ENCODE measurements at regions not wholly inside any gene's neighbourhood (a gene's known extent, or its start where the extent isn't known, plus 50 kb on each side); places are given as distances from the start of the nearest gene placed in this dataset.
A peak's percentile ranks its signal among the peaks of the same experiment; 100 is the strongest.

DNA sequence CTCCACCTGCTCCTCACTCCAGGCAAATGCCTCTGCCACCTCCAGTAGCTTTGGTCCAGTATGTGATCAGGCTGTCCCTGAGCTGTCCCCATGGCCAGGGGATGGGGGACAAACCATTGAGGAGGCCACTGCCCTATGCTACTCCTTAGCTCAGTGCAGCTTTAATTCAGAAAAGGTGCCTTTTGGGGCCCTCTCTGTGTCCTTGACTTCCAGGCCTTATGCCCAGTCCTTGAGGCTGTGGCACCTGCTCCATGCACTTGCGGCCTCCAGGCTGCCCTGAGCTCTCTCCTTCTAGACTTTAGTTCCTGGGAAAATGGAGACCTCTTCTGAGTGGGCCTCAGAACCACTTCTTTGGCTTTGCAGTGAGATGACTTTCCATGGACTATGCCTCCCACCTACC, 650.8 kb upstream of the CELF2 start:
- Histone ChIP-seq H3K36me3 (no peaks in the 10 kb centered on the region), H3K9ac (no peak overlapping the region), H3F3A (ENCODE audit: low read depth) (no peaks in the 10 kb centered on the region), H3K4me3 (no peak overlapping the region), H3K4me1 (peaks cover under 1% of the 10 kb centered on the region), H3K9me3 (ENCODE audit: low read depth) (no peaks in the 10 kb centered on the region), H2AFZ (replicated peaks) (no peak overlapping the region), H4K20me1 (ENCODE audit: low read depth) (no peaks in the 10 kb centered on the region), H3K27me3 (no peaks in the 10 kb centered on the region), H3K79me2 (ENCODE audit: low read depth) (no peaks in the 10 kb centered on the region), H3K27ac (no peak overlapping the region), H3K4me2 (no peak overlapping the region)
- H3K36me3 Mint-ChIP-seq = no peaks in the 10 kb centered on the region
- peaks cover 19% of the 10 kb centered on the region for H3K4me1 Mint-ChIP-seq
- DNase-seq (ENCODE audit: low spot score) = no peak
- no peaks in the 10 kb centered on the region for H3K9me3 Mint-ChIP-seq
- no peak overlapping the region for H3K27ac Mint-ChIP-seq
- H3K4me3 Mint-ChIP-seq = no peak overlapping the region
- peaks cover 2% of the 10 kb centered on the region for H3K27me3 Mint-ChIP-seq (ENCODE audit: insufficient read depth, low read depth)
- TF ChIP-seq EZH2 (IDR thresholded peaks at IDR 0.05) (no peak), EZH2phosphoT487 (IDR thresholded peaks at IDR 0.05) (no peak)
- TF ChIP-seq, protein P1, sequence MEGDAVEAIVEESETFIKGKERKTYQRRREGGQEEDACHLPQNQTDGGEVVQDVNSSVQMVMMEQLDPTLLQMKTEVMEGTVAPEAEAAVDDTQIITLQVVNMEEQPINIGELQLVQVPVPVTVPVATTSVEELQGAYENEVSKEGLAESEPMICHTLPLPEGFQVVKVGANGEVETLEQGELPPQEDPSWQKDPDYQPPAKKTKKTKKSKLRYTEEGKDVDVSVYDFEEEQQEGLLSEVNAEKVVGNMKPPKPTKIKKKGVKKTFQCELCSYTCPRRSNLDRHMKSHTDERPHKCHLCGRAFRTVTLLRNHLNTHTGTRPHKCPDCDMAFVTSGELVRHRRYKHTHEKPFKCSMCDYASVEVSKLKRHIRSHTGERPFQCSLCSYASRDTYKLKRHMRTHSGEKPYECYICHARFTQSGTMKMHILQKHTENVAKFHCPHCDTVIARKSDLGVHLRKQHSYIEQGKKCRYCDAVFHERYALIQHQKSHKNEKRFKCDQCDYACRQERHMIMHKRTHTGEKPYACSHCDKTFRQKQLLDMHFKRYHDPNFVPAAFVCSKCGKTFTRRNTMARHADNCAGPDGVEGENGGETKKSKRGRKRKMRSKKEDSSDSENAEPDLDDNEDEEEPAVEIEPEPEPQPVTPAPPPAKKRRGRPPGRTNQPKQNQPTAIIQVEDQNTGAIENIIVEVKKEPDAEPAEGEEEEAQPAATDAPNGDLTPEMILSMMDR (IDR thresholded peaks at IDR 0.05) = no peak

DNA sequence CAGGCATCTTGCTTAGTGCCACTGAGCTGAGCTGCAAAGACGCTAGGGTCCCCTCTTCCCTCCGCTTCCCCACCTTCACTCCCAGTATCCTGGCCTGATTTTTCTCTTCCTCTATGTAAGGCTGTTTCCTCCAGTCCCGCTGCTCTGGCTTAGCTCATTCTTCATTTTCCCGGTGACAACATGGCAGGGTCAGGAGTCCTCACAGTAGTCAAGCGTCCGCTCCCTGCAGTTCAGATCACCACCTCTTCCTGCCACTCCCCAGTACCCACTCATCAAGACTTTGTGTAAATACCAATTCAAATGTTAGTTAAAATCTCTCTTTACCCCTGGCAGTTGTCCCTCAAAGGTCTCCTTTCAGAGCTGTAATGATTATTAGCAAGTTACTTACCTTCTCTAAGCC, 650.4 kb upstream of the CELF2 start:
- Histone ChIP-seq H3K27ac (no peak overlapping the region), H3K4me2 (no peak overlapping the region), H3K9me3 (ENCODE audit: low read depth) (no peaks in the 10 kb centered on the region), H3K9ac (no peak overlapping the region), H3K27me3 (no peaks in the 10 kb centered on the region), H3K4me3 (no peak overlapping the region), H3F3A (ENCODE audit: low read depth) (no peaks in the 10 kb centered on the region), H4K20me1 (ENCODE audit: low read depth) (no peaks in the 10 kb centered on the region), H3K36me3 (no peaks in the 10 kb centered on the region), H2AFZ (replicated peaks) (no peak overlapping the region), H3K79me2 (ENCODE audit: low read depth) (no peaks in the 10 kb centered on the region), H3K4me1 (no peaks in the 10 kb centered on the region)
- peak overlapping the region; percentile 58 for H3K27ac Mint-ChIP-seq
- TF ChIP-seq, protein P1 (IDR thresholded peaks at IDR 0.05) = no peak
- TF ChIP-seq EZH2phosphoT487 (IDR thresholded peaks at IDR 0.05) (no peak), EZH2 (IDR thresholded peaks at IDR 0.05) (no peak)
- H3K9me3 Mint-ChIP-seq = no peaks in the 10 kb centered on the region
- H3K27me3 Mint-ChIP-seq (ENCODE audit: insufficient read depth, low read depth) = peaks cover 2% of the 10 kb centered on the region
- H3K36me3 Mint-ChIP-seq = no peaks in the 10 kb centered on the region
- no peak for DNase-seq (ENCODE audit: low spot score)
- peaks cover 18% of the 10 kb centered on the region for H3K4me1 Mint-ChIP-seq
- no peak overlapping the region for H3K4me3 Mint-ChIP-seq

DNA sequence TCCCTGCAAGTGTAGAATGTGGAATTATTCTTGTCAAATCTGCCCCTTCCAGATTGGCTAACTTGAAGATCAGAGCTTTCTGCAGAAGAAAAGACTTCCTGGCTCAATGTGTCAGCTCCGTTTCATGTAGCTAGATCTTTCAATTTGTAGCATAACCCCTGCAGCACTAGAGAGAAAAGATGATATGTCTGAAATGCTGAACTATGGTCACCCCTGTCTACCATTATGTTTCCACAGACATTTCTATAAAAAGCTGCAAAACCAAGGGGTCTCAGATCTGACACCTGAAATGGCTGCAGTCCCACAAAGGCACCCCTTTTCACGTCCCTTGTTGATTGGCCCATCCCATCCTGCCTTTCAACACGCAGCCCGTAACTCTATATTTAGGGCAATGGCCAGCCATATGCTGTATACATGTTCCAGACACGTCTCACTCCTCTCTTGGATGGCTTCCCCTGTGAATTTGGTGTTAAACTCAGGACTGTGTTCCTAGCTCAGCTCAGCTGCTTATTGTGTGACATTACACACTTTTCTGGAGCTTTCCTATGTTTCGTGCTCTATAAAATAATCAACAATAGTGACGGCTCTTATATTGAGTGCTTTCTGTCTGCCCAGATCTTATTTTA, 648.6 kb upstream of the CELF2 start:
- Histone ChIP-seq H3K79me2 (ENCODE audit: low read depth) (no peaks in the 10 kb centered on the region), H2AFZ (replicated peaks) (no peak overlapping the region), H4K20me1 (ENCODE audit: low read depth) (no peaks in the 10 kb centered on the region), H3K4me3 (no peak overlapping the region), H3K27me3 (no peaks in the 10 kb centered on the region), H3K4me1 (no peaks in the 10 kb centered on the region), H3K9ac (no peak overlapping the region), H3K9me3 (ENCODE audit: low read depth) (no peaks in the 10 kb centered on the region), H3K27ac (no peak overlapping the region), H3K36me3 (no peaks in the 10 kb centered on the region), H3F3A (ENCODE audit: low read depth) (no peaks in the 10 kb centered on the region), H3K4me2 (no peak overlapping the region)
- TF ChIP-seq EZH2phosphoT487 (IDR thresholded peaks at IDR 0.05) (no peak), EZH2 (IDR thresholded peaks at IDR 0.05) (no peak)
- TF ChIP-seq, protein P1 (IDR thresholded peaks at IDR 0.05) = no peak
- Mint-ChIP-seq H3K9me3 (peaks cover 2% of the 10 kb centered on the region), H3K36me3 (no peaks in the 10 kb centered on the region), H3K4me1 (peaks cover 18% of the 10 kb centered on the region), H3K4me3 (no peak overlapping the region), H3K27ac (no peak overlapping the region), H3K27me3 (ENCODE audit: insufficient read depth, low read depth) (peaks cover 2% of the 10 kb centered on the region)
- no peak for DNase-seq (ENCODE audit: low spot score)

All from neural progenitor cell (in vitro differentiated cells).